GM12878 (cell line): ENCODE measurements at regions not wholly inside any gene's neighbourhood (a gene's known extent, or its start where the extent isn't known, plus 50 kb on each side); places are given as distances from the start of the nearest gene placed in this dataset.

Source experiments
- ATAC-seq: fragments of 200-7000 bp; cut with Tn5 transposase; 3 replicates; pipeline ENCODE4 v1.9.1; 2020; ENCODE audit warnings: mild to moderate bottlenecking, moderate library complexity
- BruUV-seq: library from RNA; stranded (reverse); fragments of 400-500 nt; replicated peaks from 2 replicates; lab custom pipeline; 2021; lab: Mats Ljungman, UMichigan
- CTCF ChIA-PET: fragments of 300-600 bp; sonication (Branson Sonifier 250); formaldehyde crosslinking; extraction: SDS; loops from one replicate; lab custom pipeline; 2021; ENCODE audit warnings: inconsistent platforms; lab: Yijun Ruan, JAX
- POLR2A ChIA-PET: fragments of 350-600 bp; formaldehyde crosslinking; extraction: SDS; loops from one replicate; lab custom pipeline; 2021; ENCODE audit warnings: inconsistent platforms; lab: Charles Lee
- RAD21 ChIA-PET: fragments of 300-600 bp; sonication (Branson Sonifier 250); formaldehyde crosslinking; loops from one replicate; lab custom pipeline; 2023; ENCODE audit warnings: antibody characterized with exemption; ENCODE audit not compliant: unreplicated experiment; lab: Charles Lee
- SMC1A ChIA-PET: fragments of 300-600 bp; sonication (Branson Sonifier 250); formaldehyde crosslinking; loops from one replicate; lab custom pipeline; 2023; ENCODE audit not compliant: unreplicated experiment, uncharacterized antibody; lab: Charles Lee
- DNase-seq: peaks from one replicate; pipeline ENCODE4 v3.0.0-alpha.2; 2011; ENCODE audit warnings: low read depth, low spot score
- FAIRE-seq: peaks from 3 replicates; lab custom pipeline; 2011; peaks lifted over from hg19 to GRCh38; lab: Jason Lieb, UNC
- H2AFZ ChIP-seq: 2 replicates; pipeline ENCODE4 v1.6.0; 2011; ENCODE audit warnings: low read depth, low read length, control low read depth; ENCODE audit not compliant: control insufficient read depth
- H3K27ac ChIP-seq: 2 replicates; pipeline ENCODE4 v1.5.1; 2011; ENCODE audit warnings: control low read depth; ENCODE audit not compliant: control insufficient read depth, insufficient read depth
- H3K27me3 ChIP-seq, 2 experiments: replicated peaks in 1 of 2; 2 replicates each; pipeline versions ENCODE4 v1.6.0 to v1.6.1; 2011; ENCODE audit warnings: low read length in 1 of 2; ENCODE audit not compliant: control insufficient read depth in 2 of 2, insufficient read depth in 2 of 2
- H3K36me3 ChIP-seq, 2 experiments: 2 replicates each; pipeline ENCODE4 v1.5.1; 2011; ENCODE audit warnings: low read length in 1 of 2; ENCODE audit not compliant: control insufficient read depth in 2 of 2, insufficient read depth in 2 of 2
- H3K4me1 ChIP-seq: 2 replicates; pipeline ENCODE4 v1.6.1; 2011; ENCODE audit warnings: mild to moderate bottlenecking, low read length, moderate library complexity, mixed read lengths; ENCODE audit not compliant: control insufficient read depth, insufficient read depth
- H3K4me2 ChIP-seq: 2 replicates; pipeline ENCODE4 v1.6.0; 2011; ENCODE audit warnings: control low read depth; ENCODE audit not compliant: control insufficient read depth, insufficient read depth
- H3K4me3 ChIP-seq: fragments of 200-600 bp; sonication (generic); 2 replicates; pipeline ENCODE4 v1.5.1; 2016
- H3K79me2 ChIP-seq: 2 replicates; pipeline ENCODE4 v1.6.0; 2011; ENCODE audit warnings: low read length; ENCODE audit not compliant: control insufficient read depth, insufficient read depth
- H3K9ac ChIP-seq: 2 replicates; pipeline ENCODE4 v1.8.0; 2011; ENCODE audit warnings: low read length, control low read depth, mixed read lengths; ENCODE audit not compliant: control insufficient read depth, insufficient read depth
- H3K9me3 ChIP-seq: replicated peaks from 3 replicates; pipeline ENCODE4 v1.5.1; 2011; ENCODE audit warnings: mild to moderate bottlenecking, low read length; ENCODE audit not compliant: control insufficient read depth, insufficient read depth
- H4K20me1 ChIP-seq: 2 replicates; pipeline ENCODE4 v1.6.0; 2011; ENCODE audit not compliant: control insufficient read depth, insufficient read depth
- E2F8 ChIP-seq: fragments of 450-650 bp; IDR thresholded peaks from 2 replicates; pipeline ENCODE4 v1.6.1; 2018; ENCODE audit warnings: mild to moderate bottlenecking, low read depth, moderate library complexity; ENCODE audit not compliant: partially characterized antibody
- ETV6 ChIP-seq, 2 experiments: fragments of 450-650 bp in 1 of 2; IDR thresholded peaks in 1 of 2; conservative IDR thresholded peaks in 1 of 2; 2 replicates each; pipeline ENCODE4 v1.6.1; 2014; ENCODE audit warnings: antibody characterized with exemption in 1 of 2, borderline replicate concordance in 1 of 2, low read depth in 1 of 2, mild to moderate bottlenecking in 1 of 2, moderate library complexity in 1 of 2
- HSF1 ChIP-seq: fragments of 150-350 bp; IDR thresholded peaks from 2 replicates; pipeline ENCODE4 v1.6.1; 2014; ENCODE audit warnings: mild to moderate bottlenecking, low read depth, low read length
- SUPT20H ChIP-seq: IDR thresholded peaks from 2 replicates; pipeline ENCODE4 v1.6.1; 2011; ENCODE audit warnings: low read depth, mild to moderate bottlenecking, low read length, moderate library complexity, borderline replicate concordance; ENCODE audit not compliant: control insufficient read depth
- WGBS: methylation state at CpG from one replicate; pipeline ENCODE4 v1.1.6; 2016; ENCODE audit warnings: low lambda C conversion rate; ENCODE audit not compliant: insufficient replicate concordance, insufficient coverage; ENCODE audit errors: missing lambda C conversion rate; 5-methylcytosine and 5-hydroxymethylcytosine counted together
- in situ Hi-C: fragments of 300-500 bp; cut with MboI; formaldehyde crosslinking; loops from 9 replicates; pipeline ENCODE4 v1.14.3; 2018; ENCODE audit warnings: mixed read lengths
- intact Hi-C: fragments of 100-400 bp; cut with micrococcal nuclease; formaldehyde crosslinking; loops from one replicate; pipeline ENCODE4 v1.14.2; 2022; ENCODE audit not compliant: unreplicated experiment

GRCh38 chr7:52095861-52096260 lies 779.3 kb upstream of the COBL start (continued):
- TF ChIP-seq E2F8: no peak

- H2AFZ ChIP-seq: no peak overlapping the region
- no peaks in the 10 kb centered on the region for H3K36me3 ChIP-seq
- H3K79me2 ChIP-seq: no peaks in the 10 kb centered on the region
- intact Hi-C loops: no loop called here
- no peaks in the 10 kb centered on the region for H4K20me1 ChIP-seq
- no peak overlapping the region for H3K27ac ChIP-seq
- DNase-seq: no peak
- no peaks in the 10 kb centered on the region for H3K9me3 ChIP-seq
- TF ChIP-seq HSF1 (no peak), ETV6 (conservative IDR thresholded peaks at IDR 0.05 in 1 of 2, IDR thresholded peaks at IDR 0.05 in 1 of 2; ENCODE audit: borderline replicate concordance in 1 of 2, low read depth in 1 of 2) (no peak), SUPT20H (no peak)
- in situ Hi-C loops: no loop called here
- H3K4me3 ChIP-seq: no peak overlapping the region
- no peaks in the 10 kb centered on the region for H3K4me1 ChIP-seq
- no TSS peak for BruUV-seq
- 32% methylated on average over 2 of the region's 2 CpGs for WGBS
- ChIA-PET RAD21 (no interaction called here), POLR2A (no interaction called here), CTCF (no interaction called here), SMC1A (no interaction called here)
- H3K9ac ChIP-seq: no peak overlapping the region
- no peak for FAIRE-seq
- H3K27me3 ChIP-seq: no peaks in the 10 kb centered on the region
- no peak overlapping the region for H3K4me2 ChIP-seq
- no peak for ATAC-seq
These were observed 775.4 kb upstream of the COBL start for GRCh38 chr7:52091996-52092395.
